ENCODE measurements at regions not wholly inside any gene's neighbourhood (a gene's known extent, or its start where the extent isn't known, plus 50 kb on each side); places are given as distances from the start of the nearest gene placed in this dataset.

DNA sequence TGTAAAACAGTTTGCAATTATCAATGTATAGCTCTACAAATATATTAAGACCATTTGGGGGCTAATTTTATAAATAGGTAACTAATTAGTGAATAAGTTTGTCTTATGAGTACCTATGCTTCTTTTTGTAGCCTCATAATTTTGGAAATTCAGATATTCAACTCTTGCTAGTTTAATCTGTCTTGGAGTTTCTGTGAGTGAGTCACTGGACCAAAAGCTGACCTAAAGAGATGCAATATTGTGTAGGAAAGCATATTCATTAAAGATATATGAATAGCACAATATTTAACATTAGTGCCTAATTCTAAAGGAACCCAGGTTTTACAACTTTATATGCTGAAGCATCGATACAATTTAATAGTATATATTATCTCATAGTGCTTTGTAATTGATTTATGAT is 161.3 kb upstream of the PCDH18 start:
- POLR2A ChIA-PET: no interaction called here
- Histone ChIP-seq H3K4me3 (ENCODE audit: low read depth in 2 of 2, low read length in 2 of 2) (no peak overlapping the region), H3K4me1 (ENCODE audit: control insufficient read depth, insufficient read depth, low read length) (no peaks in the 10 kb centered on the region), H3K9me3 (ENCODE audit: control insufficient read depth, insufficient read depth, low read depth, low read length) (no peaks in the 10 kb centered on the region), H3K27me3 (ENCODE audit: control insufficient read depth, insufficient read depth, low read length) (no peaks in the 10 kb centered on the region), H3K36me3 (ENCODE audit: control insufficient read depth, insufficient read depth, low read length) (no peaks in the 10 kb centered on the region), H3K27ac (ENCODE audit: low read length) (no peak overlapping the region)
- no peak for TF ChIP-seq SIN3A (IDR thresholded peaks at IDR 0.05; ENCODE audit: borderline replicate concordance, insufficient read depth, low read depth, low read length)
- no peak for TF ChIP-seq POLR2AphosphoS5 (IDR thresholded peaks at IDR 0.05; ENCODE audit: low read depth, low read length)
- TF ChIP-seq, protein P1, sequence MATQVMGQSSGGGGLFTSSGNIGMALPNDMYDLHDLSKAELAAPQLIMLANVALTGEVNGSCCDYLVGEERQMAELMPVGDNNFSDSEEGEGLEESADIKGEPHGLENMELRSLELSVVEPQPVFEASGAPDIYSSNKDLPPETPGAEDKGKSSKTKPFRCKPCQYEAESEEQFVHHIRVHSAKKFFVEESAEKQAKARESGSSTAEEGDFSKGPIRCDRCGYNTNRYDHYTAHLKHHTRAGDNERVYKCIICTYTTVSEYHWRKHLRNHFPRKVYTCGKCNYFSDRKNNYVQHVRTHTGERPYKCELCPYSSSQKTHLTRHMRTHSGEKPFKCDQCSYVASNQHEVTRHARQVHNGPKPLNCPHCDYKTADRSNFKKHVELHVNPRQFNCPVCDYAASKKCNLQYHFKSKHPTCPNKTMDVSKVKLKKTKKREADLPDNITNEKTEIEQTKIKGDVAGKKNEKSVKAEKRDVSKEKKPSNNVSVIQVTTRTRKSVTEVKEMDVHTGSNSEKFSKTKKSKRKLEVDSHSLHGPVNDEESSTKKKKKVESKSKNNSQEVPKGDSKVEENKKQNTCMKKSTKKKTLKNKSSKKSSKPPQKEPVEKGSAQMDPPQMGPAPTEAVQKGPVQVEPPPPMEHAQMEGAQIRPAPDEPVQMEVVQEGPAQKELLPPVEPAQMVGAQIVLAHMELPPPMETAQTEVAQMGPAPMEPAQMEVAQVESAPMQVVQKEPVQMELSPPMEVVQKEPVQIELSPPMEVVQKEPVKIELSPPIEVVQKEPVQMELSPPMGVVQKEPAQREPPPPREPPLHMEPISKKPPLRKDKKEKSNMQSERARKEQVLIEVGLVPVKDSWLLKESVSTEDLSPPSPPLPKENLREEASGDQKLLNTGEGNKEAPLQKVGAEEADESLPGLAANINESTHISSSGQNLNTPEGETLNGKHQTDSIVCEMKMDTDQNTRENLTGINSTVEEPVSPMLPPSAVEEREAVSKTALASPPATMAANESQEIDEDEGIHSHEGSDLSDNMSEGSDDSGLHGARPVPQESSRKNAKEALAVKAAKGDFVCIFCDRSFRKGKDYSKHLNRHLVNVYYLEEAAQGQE (IDR thresholded peaks at IDR 0.05; ENCODE audit: insufficient read depth in 1 of 2, low read depth in 2 of 2, low read length in 1 of 2): no peak
- TF ChIP-seq TCF7L2 (IDR thresholded peaks at IDR 0.05; ENCODE audit: low read depth, low read length): no peak
- TF ChIP-seq, protein P2, sequence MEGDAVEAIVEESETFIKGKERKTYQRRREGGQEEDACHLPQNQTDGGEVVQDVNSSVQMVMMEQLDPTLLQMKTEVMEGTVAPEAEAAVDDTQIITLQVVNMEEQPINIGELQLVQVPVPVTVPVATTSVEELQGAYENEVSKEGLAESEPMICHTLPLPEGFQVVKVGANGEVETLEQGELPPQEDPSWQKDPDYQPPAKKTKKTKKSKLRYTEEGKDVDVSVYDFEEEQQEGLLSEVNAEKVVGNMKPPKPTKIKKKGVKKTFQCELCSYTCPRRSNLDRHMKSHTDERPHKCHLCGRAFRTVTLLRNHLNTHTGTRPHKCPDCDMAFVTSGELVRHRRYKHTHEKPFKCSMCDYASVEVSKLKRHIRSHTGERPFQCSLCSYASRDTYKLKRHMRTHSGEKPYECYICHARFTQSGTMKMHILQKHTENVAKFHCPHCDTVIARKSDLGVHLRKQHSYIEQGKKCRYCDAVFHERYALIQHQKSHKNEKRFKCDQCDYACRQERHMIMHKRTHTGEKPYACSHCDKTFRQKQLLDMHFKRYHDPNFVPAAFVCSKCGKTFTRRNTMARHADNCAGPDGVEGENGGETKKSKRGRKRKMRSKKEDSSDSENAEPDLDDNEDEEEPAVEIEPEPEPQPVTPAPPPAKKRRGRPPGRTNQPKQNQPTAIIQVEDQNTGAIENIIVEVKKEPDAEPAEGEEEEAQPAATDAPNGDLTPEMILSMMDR (IDR thresholded peaks at IDR 0.05): no peak
- in situ Hi-C loops (cut with HindIII; ENCODE audit: low pct_unique_long_range_greater_than_20kb, low sequenced_read_pairs): no loop called here
- ATAC-seq (no peak), DNase-seq (ENCODE audit: low read depth, low spot score) (no peak)
- BruUV-seq (replicated peaks): no TSS peak
- intact Hi-C loops (cut with micrococcal nuclease; ENCODE audit: unreplicated experiment): no loop called here
- CTCF ChIA-PET: no interaction called here

DNA sequence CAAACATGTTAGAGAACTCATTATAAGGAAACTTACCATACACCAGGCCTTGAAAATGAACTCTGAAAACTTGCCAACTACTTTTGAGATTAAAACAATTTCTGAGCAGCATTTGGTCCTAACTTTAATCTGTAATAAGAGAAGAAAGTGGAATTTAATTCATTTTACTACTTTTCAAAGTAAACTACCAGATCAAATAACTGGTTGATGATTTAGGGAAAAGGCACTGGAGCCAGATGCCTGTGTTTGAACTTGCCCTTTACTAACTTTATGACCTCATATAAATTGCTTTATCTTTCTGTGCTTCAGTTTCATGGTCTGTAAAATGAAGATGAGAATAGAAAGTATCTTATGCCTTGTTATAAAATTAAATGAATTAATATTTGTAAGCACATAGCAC is 159.9 kb upstream of the PCDH18 start:
- H3K27ac ChIP-seq (ENCODE audit: low read length): no peak overlapping the region
- no peaks in the 10 kb centered on the region for H3K36me3 ChIP-seq (ENCODE audit: control insufficient read depth, insufficient read depth, low read length)
- no peak overlapping the region for H3K4me3 ChIP-seq (ENCODE audit: low read depth in 2 of 2, low read length in 2 of 2)
- H3K9me3 ChIP-seq (ENCODE audit: control insufficient read depth, insufficient read depth, low read depth, low read length): no peaks in the 10 kb centered on the region
- H3K27me3 ChIP-seq (ENCODE audit: control insufficient read depth, insufficient read depth, low read length): no peaks in the 10 kb centered on the region
- in situ Hi-C loops (cut with HindIII; ENCODE audit: low pct_unique_long_range_greater_than_20kb, low sequenced_read_pairs): no loop called here
- DNase-seq (ENCODE audit: low read depth, low spot score) (no peak), ATAC-seq (no peak)
- ChIA-PET CTCF (no interaction called here), POLR2A (no interaction called here)
- TF ChIP-seq SIN3A (IDR thresholded peaks at IDR 0.05; ENCODE audit: borderline replicate concordance, insufficient read depth, low read depth, low read length) (no peak), POLR2AphosphoS5 (IDR thresholded peaks at IDR 0.05; ENCODE audit: low read depth, low read length) (no peak), TCF7L2 (IDR thresholded peaks at IDR 0.05; ENCODE audit: low read depth, low read length) (no peak)
- TF ChIP-seq, protein P2 (IDR thresholded peaks at IDR 0.05): no peak
- TF ChIP-seq, protein P1 (IDR thresholded peaks at IDR 0.05; ENCODE audit: insufficient read depth in 1 of 2, low read depth in 2 of 2, low read length in 1 of 2): no peak
- H3K4me1 ChIP-seq (ENCODE audit: control insufficient read depth, insufficient read depth, low read length): no peaks in the 10 kb centered on the region
- intact Hi-C loops (cut with micrococcal nuclease; ENCODE audit: unreplicated experiment): no loop called here
- no TSS peak for BruUV-seq (replicated peaks)

Data from Panc1 (cell line).